HG03159 (cell line): ENCODE measurements at regions not wholly inside any gene's neighbourhood (a gene's known extent, or its start where the extent isn't known, plus 50 kb on each side); places are given as distances from the start of the nearest gene placed in this dataset.

Experiments used
- ATAC-seq: cut with Tn5 transposase; IDR thresholded peaks from one replicate; pipeline ENCODE4 v1.9.1; 2021; ENCODE audit warnings: mild to moderate bottlenecking, moderate library complexity; ENCODE audit not compliant: unreplicated experiment

- no peak for ATAC-seq
Observed at GRCh38 chr9:80074439-80074838, 502.7 kb downstream of the TLE4 start.

DNA sequence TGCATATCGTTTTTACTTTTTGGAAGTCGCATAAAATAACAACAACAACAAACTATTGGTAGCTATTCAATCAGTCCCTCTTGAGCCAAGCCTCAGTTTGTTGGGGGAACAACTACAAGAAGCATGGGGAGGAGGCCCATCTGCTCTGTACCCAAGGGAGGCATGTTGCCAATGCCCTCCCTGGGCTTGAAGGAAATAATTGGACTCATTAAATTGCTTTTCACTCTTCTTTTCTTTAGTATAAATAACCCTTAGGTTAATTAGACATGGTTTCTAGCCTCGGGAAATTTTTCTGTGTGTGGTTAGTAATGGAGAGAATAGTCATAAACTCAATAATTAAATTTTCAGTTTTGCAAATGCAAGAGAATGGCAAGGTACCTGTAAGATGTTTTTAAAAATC lies 500.7 kb downstream of the TLE4 start:
- no peak for ATAC-seq

DNA sequence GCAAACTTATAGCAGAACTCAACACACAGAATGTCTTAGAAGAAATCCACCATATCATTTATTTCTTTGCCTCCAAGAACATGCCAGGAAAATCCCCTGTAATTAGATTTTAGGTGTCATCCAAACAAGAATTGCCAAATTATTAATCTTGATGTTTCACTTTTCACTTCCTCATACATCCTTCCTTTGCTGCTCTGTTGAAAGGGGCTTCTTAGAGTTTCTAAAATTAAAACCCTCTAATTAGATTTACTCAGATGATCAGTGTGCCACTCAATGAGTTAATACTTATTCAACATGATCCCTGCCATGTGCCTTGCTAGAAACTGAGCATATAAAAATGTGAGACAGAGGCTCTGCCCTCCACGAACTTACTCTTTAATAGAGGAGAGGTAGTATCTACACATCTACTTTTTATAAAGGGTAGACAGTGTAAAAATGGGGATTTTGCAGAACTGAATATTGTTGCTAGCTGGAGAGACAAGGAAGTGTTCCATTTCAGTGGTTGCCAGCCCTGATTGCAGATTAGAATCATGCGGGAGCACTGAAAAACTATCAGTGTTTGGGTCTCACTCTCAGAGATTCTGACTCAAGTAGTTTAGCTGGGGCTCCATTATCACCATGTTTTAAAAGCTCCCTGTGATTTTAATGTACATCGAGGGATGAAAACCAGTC lies 498.4 kb downstream of the TLE4 start:
- ATAC-seq = no peak

DNA sequence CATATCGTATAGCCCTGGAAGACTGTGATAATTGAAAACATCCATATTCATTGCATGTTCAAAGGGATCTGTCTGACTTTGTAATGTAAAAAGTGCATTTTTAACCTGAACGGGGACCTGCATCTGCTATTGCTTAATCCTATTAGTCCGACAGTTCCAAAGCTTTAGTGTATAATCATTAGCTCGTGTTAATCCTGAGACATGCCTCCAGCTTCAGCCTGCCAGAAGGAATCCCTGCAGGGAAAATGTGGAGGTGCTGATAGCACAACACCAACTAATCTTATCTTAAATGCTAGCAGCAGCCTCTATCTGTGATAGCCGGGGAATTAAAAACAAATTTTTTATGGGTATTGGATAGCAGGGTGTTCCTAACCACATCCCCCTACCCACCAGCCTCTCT lies 495.2 kb downstream of the TLE4 start:
- no peak for ATAC-seq

- ATAC-seq = no peak
Observed at GRCh38 chr9:80062567-80062966, 490.8 kb downstream of the TLE4 start.

GRCh38 chr9:80061940-80062339 lies 490.2 kb downstream of the TLE4 start:
- no peak for ATAC-seq

GRCh38 chr9:80061096-80061495 lies 489.3 kb downstream of the TLE4 start:
- no peak for ATAC-seq

- no peak for ATAC-seq
Observed at GRCh38 chr9:80059979-80060378, 488.2 kb downstream of the TLE4 start.

- ATAC-seq = no peak
Observed at GRCh38 chr9:80059191-80059590, 487.4 kb downstream of the TLE4 start.

DNA sequence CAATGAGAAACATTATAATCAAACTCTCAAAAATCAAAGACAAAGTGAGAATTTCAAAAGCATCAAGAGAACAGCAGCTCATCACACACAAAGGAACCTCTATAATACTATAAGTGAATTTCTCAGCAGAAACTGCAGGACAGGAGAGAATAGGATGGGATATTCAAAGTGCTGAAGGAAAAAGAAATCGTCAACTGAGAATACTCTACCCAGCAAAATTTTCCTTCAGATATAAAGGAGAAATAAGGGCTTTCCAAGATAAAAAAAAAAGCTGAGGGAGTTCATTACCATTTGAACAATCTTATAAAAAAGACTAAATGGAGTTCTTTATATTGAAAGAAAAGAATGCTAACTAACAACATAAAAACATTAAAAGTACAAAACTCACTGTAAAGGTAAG lies 481.1 kb downstream of the TLE4 start:
- no peak for ATAC-seq

DNA sequence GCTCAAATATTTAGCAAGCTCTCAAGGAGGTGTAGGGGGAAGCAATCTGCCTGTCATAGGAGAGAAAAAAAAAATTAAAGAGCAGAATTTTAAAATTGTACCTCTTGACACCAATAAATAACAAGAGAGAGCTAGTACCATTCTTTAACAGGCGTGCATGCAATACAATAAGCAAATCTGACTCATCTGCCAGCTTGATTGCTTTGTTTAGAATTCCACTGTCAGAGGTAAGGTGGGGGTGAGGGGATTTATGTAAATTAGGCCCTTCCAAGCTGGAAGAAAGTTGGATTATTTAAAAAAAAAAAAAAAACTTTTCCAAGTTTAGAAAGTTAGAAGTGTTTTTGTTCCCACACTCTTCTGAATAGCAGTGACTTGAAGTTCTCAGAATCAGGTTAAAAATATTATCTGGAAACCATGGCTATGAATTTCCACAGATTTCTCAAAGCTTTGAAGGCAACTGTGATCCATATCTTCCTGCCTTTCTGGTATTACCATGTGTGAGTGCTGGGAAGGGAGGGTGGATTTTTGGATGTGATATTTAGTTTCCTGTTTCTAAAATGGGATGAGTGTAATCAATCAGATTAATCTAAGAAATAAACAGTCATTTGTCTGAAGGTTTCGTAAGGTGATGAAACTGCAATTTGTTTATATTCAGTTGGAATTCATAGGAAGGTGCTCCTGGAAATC lies 477.5 kb downstream of the TLE4 start:
- ATAC-seq = no peak

- no peak for ATAC-seq
Observed at GRCh38 chr9:80046481-80046880, 474.7 kb downstream of the TLE4 start.

DNA sequence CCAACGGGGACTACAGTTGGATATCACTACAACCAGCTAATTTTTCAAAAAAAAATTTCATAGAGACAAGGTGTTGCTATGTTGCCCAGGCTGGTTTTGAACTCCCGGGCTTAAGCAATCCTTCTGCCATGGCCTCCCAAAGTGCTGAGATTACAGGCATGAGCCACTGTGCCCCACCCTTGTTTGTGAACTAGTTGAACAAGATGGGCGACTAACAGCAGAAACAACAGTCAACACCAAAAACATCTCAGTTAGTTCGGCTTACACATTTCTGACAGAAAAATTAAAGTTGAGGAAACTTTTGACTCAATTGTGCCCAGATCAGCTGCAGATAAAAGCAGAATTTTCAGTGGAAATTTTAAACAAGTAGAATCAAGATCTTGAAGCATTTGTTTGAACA lies 470.1 kb downstream of the TLE4 start:
- no peak for ATAC-seq

GRCh38 chr9:80040457-80040856 lies 468.7 kb downstream of the TLE4 start:
- ATAC-seq = no peak

DNA sequence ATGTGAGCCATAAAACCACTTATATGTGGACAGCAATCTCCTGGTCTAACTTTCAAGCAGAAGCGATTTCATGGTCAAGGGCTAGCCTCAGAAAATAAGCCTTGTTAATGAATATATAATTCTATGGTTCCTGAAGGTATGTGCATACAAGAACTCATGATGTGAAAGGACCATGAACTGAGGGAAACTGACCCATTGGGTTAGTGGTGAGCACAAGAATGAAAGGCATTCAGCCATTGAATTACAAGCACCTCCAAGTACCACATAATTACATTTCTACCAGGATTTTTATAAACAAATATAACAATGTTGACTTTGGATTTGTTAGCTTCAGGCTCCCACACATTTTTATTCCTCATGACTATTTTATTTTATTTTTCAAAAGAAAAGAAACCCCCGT lies 459.0 kb downstream of the TLE4 start:
- ATAC-seq = no peak

DNA sequence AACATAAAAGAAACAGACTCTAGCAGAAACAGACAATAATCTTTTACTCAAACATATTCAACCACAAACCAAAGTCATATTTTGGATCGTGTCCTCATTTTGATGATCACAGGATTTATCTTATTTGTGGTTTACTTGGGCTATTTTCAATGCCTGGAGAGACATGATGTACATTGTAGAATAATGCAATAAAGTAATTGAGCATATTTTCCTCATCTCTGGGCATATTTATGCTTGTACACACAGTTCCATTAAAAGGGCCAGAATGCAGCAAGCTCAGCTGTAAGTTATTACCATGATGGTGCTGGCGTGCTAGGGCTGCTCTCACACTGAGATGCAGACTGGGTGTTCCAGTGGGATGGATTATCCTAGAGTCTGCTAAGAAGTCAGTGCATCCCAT lies 456.7 kb downstream of the TLE4 start:
- ATAC-seq = no peak

GRCh38 chr9:80025796-80026520 lies 454.2 kb downstream of the TLE4 start:
- ATAC-seq = no peak

DNA sequence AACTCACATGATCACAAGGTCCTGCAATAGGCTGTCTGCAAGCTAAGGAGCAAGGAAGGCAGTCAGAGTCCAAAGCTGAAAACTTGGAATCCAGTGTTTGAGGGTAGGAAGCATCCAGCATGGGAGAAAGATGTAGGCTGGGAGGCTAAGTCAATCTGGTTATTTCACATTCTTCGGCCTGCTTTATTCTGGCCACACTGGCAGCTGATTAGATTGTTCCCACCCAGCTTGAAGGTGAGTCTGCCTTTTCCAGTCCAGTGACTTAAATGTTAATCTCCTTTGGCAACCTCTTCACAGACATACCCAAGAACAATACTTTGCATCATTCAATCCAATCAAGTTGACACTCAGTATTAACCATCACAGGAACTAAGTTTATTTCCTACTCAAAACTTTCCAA lies 453.4 kb downstream of the TLE4 start:
- ATAC-seq = no peak

GRCh38 chr9:80020530-80020929 lies 448.8 kb downstream of the TLE4 start:
- no peak for ATAC-seq

DNA sequence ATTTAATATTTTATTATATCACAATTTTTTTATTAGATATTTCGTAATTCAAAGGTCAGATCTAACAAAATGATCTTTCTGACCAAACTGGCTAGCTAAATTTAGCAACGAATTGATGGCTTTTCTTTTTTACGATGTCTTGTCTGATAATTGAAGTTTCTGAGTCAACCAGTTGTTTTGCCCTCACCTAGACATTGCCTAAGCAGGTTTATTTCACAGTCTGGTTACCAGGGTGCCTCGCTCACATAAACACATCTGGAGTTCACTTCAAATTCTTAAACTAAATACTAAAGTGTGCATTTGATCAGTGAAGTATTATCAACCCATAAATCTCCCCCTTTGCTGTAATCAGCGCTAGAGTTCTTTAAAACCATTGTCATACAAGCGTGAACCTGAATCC lies 448.3 kb downstream of the TLE4 start:
- ATAC-seq = no peak

GRCh38 chr9:80013891-80014290 lies 442.1 kb downstream of the TLE4 start:
- no peak for ATAC-seq
